ENCODE measurements at regions not wholly inside any gene's neighbourhood (a gene's known extent, or its start where the extent isn't known, plus 50 kb on each side); places are given as distances from the start of the nearest gene placed in this dataset.
"Not testable (repeated sequence)": the region's sequence is repeated elsewhere in the genome, so short reads cannot be mapped to it uniquely, and the experiment has no call there.

- DNase-seq (ENCODE audit: low read depth): no peak
These were observed 571.2 kb downstream of the ADGRL2 start for GRCh38 chr1:82371844-82372498.

- no peak for DNase-seq (ENCODE audit: low read depth)
These were observed 566.7 kb downstream of the ADGRL2 start for GRCh38 chr1:82367456-82367855.

GRCh38 chr1:82366689-82367088, 566.0 kb downstream of the ADGRL2 start:
- no peak for DNase-seq (ENCODE audit: low read depth)

- DNase-seq (ENCODE audit: low read depth): not testable (repeated sequence)
These were observed 558.8 kb downstream of the ADGRL2 start for GRCh38 chr1:82359541-82359940.

GRCh38 chr1:82358706-82359105, 558.0 kb downstream of the ADGRL2 start:
- DNase-seq (ENCODE audit: low read depth): not testable (repeated sequence)

- DNase-seq (ENCODE audit: low read depth): not testable (repeated sequence)
These were observed 553.8 kb downstream of the ADGRL2 start for GRCh38 chr1:82354546-82354945.

- no peak for DNase-seq (ENCODE audit: low read depth)
These were observed 547.8 kb downstream of the ADGRL2 start for GRCh38 chr1:82348487-82348886.

- no peak for DNase-seq (ENCODE audit: low read depth)
These were observed 545.4 kb downstream of the ADGRL2 start for GRCh38 chr1:82346141-82346540.

GRCh38 chr1:82343381-82343780, 542.6 kb downstream of the ADGRL2 start:
- DNase-seq (ENCODE audit: low read depth): no peak

- DNase-seq (ENCODE audit: low read depth): no peak
These were observed 536.9 kb downstream of the ADGRL2 start for GRCh38 chr1:82337635-82338034.

- no peak for DNase-seq (ENCODE audit: low read depth)
These were observed 529.6 kb downstream of the ADGRL2 start for GRCh38 chr1:82330330-82330729.

- DNase-seq (ENCODE audit: low read depth): no peak
These were observed 528.5 kb downstream of the ADGRL2 start for GRCh38 chr1:82329226-82329625.

GRCh38 chr1:82323144-82323841, 522.6 kb downstream of the ADGRL2 start:
- no peak for DNase-seq (ENCODE audit: low read depth)

GRCh38 chr1:82321794-82322193, 521.1 kb downstream of the ADGRL2 start:
- no peak for DNase-seq (ENCODE audit: low read depth)

GRCh38 chr1:82319546-82319945, 518.8 kb downstream of the ADGRL2 start:
- DNase-seq (ENCODE audit: low read depth): no peak

- DNase-seq (ENCODE audit: low read depth): no peak
These were observed 518.2 kb downstream of the ADGRL2 start for GRCh38 chr1:82318921-82319320.

GRCh38 chr1:82318265-82318664, 517.5 kb downstream of the ADGRL2 start:
- DNase-seq (ENCODE audit: low read depth): no peak

- DNase-seq (ENCODE audit: low read depth): no peak
These were observed 516.9 kb downstream of the ADGRL2 start for GRCh38 chr1:82317671-82318070.

- DNase-seq (ENCODE audit: low read depth): no peak
These were observed 498.9 kb downstream of the ADGRL2 start for GRCh38 chr1:82299656-82300055.

- no peak for DNase-seq (ENCODE audit: low read depth)
These were observed 498.3 kb downstream of the ADGRL2 start for GRCh38 chr1:82299056-82299455.

- no peak for DNase-seq (ENCODE audit: low read depth)
These were observed 496.6 kb downstream of the ADGRL2 start for GRCh38 chr1:82297139-82297896.

GRCh38 chr1:82287556-82287955, 486.8 kb downstream of the ADGRL2 start:
- DNase-seq (ENCODE audit: low read depth): no peak

- no peak for DNase-seq (ENCODE audit: low read depth)
These were observed 483.5 kb downstream of the ADGRL2 start for GRCh38 chr1:82284213-82284612.
